H54 (cell line): ENCODE measurements at regions not wholly inside any gene's neighbourhood (a gene's known extent, or its start where the extent isn't known, plus 50 kb on each side); places are given as distances from the start of the nearest gene placed in this dataset.

Experiments used
- DNase-seq: peaks from one replicate; pipeline ENCODE4 v3.0.0; 2011; ENCODE audit warnings: low spot score, mixed read lengths; ENCODE audit not compliant: insufficient read length
- FAIRE-seq: peaks from 3 replicates; lab custom pipeline; 2011; peaks lifted over from hg19 to GRCh38; lab: Jason Lieb, UNC
- POLR2A ChIP-seq: IDR thresholded peaks from 2 replicates; pipeline ENCODE4 v1.6.1; 2011; ENCODE audit warnings: low read depth, mild to moderate bottlenecking, low read length

- FAIRE-seq (no peak), DNase-seq (no peak)
- TF ChIP-seq POLR2A = no peak
Measured at GRCh38 chr16:80074329-80074728, 466.5 kb upstream of the DYNLRB2 start.

- FAIRE-seq (no peak), DNase-seq (no peak)
- TF ChIP-seq POLR2A = no peak
Measured at GRCh38 chr16:80071964-80072456, 468.8 kb upstream of the DYNLRB2 start.

GRCh38 chr16:80066805-80067580 is 466.5 kb upstream of the MAF start:
- FAIRE-seq (no peak), DNase-seq (no peak)
- no peak for TF ChIP-seq POLR2A

GRCh38 chr16:80065541-80065940 is 465.0 kb upstream of the MAF start:
- DNase-seq (no peak), FAIRE-seq (no peak)
- no peak for TF ChIP-seq POLR2A

GRCh38 chr16:80063713-80064069 is 463.2 kb upstream of the MAF start:
- no peak for FAIRE-seq
- DNase-seq = no peak
- TF ChIP-seq POLR2A = no peak

- TF ChIP-seq POLR2A = no peak
- DNase-seq (no peak), FAIRE-seq (no peak)
Measured at GRCh38 chr16:80063031-80063712, 462.6 kb upstream of the MAF start.

- FAIRE-seq (no peak), DNase-seq (no peak)
- TF ChIP-seq POLR2A = no peak
Measured at GRCh38 chr16:80062361-80063030, 462.0 kb upstream of the MAF start.

- FAIRE-seq = no peak
- TF ChIP-seq POLR2A = no peak
- no peak for DNase-seq
Measured at GRCh38 chr16:80060470-80060869, 459.9 kb upstream of the MAF start.

GRCh38 chr16:80059836-80060235 is 459.3 kb upstream of the MAF start:
- FAIRE-seq (no peak), DNase-seq (no peak)
- TF ChIP-seq POLR2A = no peak

GRCh38 chr16:80058214-80058613 is 457.7 kb upstream of the MAF start:
- DNase-seq (no peak), FAIRE-seq (no peak)
- TF ChIP-seq POLR2A = no peak

- DNase-seq = no peak
- FAIRE-seq = no peak
- no peak for TF ChIP-seq POLR2A
Measured at GRCh38 chr16:80056324-80056723, 455.8 kb upstream of the MAF start.

- no peak for FAIRE-seq
- no peak for TF ChIP-seq POLR2A
- no peak for DNase-seq
Measured at GRCh38 chr16:80055831-80056230, 455.3 kb upstream of the MAF start.

GRCh38 chr16:80054647-80055046 is 454.1 kb upstream of the MAF start:
- TF ChIP-seq POLR2A = no peak
- FAIRE-seq (no peak), DNase-seq (no peak)

GRCh38 chr16:80051040-80051439 is 450.5 kb upstream of the MAF start:
- TF ChIP-seq POLR2A = no peak
- no peak for FAIRE-seq
- no peak for DNase-seq
